PC-9 (cell line): ENCODE measurements at regions not wholly inside any gene's neighbourhood (a gene's known extent, or its start where the extent isn't known, plus 50 kb on each side); places are given as distances from the start of the nearest gene placed in this dataset.
"Not testable (repeated sequence)": the region's sequence is repeated elsewhere in the genome, so short reads cannot be mapped to it uniquely, and the experiment has no call there.

ENCODE experiments used
- BruUV-seq: library from RNA; stranded (reverse); fragments of 400-500 nt; replicated peaks from 2 replicates; lab custom pipeline; 2021; lab: Mats Ljungman, UMichigan
- CTCF ChIA-PET: fragments of 300-600 bp; sonication (Branson Sonifier 250); formaldehyde crosslinking; loops from one replicate; lab custom pipeline; 2022; ENCODE audit warnings: antibody characterized with exemption; lab: Charles Lee
- POLR2A ChIA-PET: fragments of 300-600 bp; sonication (Branson Sonifier 250); formaldehyde crosslinking; loops from one replicate; lab custom pipeline; 2022; ENCODE audit warnings: antibody characterized with exemption; ENCODE audit not compliant: unreplicated experiment; lab: Charles Lee
- DNase-seq, 2 experiments: peaks; one replicate each; pipeline versions ENCODE4 v3.0.0 to v3.0.0-alpha.2; 2015 to 2022; ENCODE audit warnings: mixed read lengths in 1 of 2
- H2AFZ ChIP-seq: fragments of 200-600 bp; sonication (generic); 2 replicates; pipeline ENCODE4 v1.8.1; 2017; ENCODE audit warnings: antibody characterized with exemption
- H3F3A ChIP-seq: fragments of 200-600 bp; sonication (generic); 2 replicates; pipeline ENCODE4 v1.8.1; 2017; ENCODE audit warnings: antibody characterized with exemption, mild to moderate bottlenecking, low read depth; ENCODE audit not compliant: insufficient read depth
- H3K27ac ChIP-seq: fragments of 200-600 bp; sonication (generic); 2 replicates; pipeline ENCODE4 v1.6.1; 2016; ENCODE audit warnings: mixed run types
- H3K27me3 ChIP-seq: fragments of 200-600 bp; sonication (generic); 2 replicates; pipeline ENCODE4 v1.6.1; 2016; ENCODE audit warnings: low read depth, mixed run types; ENCODE audit not compliant: insufficient read depth
- H3K36me3 ChIP-seq: fragments of 200-600 bp; sonication (generic); 2 replicates; pipeline ENCODE4 v1.6.1; 2016; ENCODE audit warnings: low read depth, mixed run types
- H3K4me1 ChIP-seq: fragments of 200-600 bp; sonication (generic); replicated peaks from 2 replicates; pipeline ENCODE4 v1.6.1; 2016; ENCODE audit warnings: mixed run types; ENCODE audit not compliant: insufficient read depth
- H3K4me2 ChIP-seq: fragments of 200-600 bp; sonication (generic); 2 replicates; pipeline ENCODE4 v1.6.1; 2017; ENCODE audit warnings: mixed run types
- H3K4me3 ChIP-seq: fragments of 200-600 bp; sonication (generic); 2 replicates; pipeline ENCODE4 v1.6.1; 2016; ENCODE audit warnings: mixed run types
- H3K79me2 ChIP-seq: fragments of 200-600 bp; sonication (generic); 2 replicates; pipeline ENCODE4 v1.6.1; 2017; ENCODE audit warnings: low read depth, mixed run types
- H3K9me2 ChIP-seq: fragments of 200-600 bp; sonication (generic); 2 replicates; pipeline ENCODE4 v1.8.1; 2017; ENCODE audit warnings: mild to moderate bottlenecking; ENCODE audit not compliant: insufficient read depth
- H3K9me3 ChIP-seq: fragments of 200-600 bp; sonication (generic); 2 replicates; pipeline ENCODE4 v1.8.1; 2016; ENCODE audit warnings: low read depth; ENCODE audit not compliant: insufficient read depth
- H4K20me1 ChIP-seq: fragments of 200-600 bp; sonication (generic); 2 replicates; pipeline ENCODE4 v1.8.1; 2017; ENCODE audit not compliant: insufficient read depth
- EZH2 ChIP-seq: fragments of 200-600 bp; sonication (generic); IDR thresholded peaks from 2 replicates; pipeline ENCODE4 v1.8.0; 2017; ENCODE audit warnings: antibody characterized with exemption, low read depth
- intact Hi-C: fragments of 100-400 bp; cut with micrococcal nuclease; formaldehyde crosslinking; loops from one replicate; pipeline ENCODE4 v1.10.0; 2022; ENCODE audit not compliant: unreplicated experiment
- TF ChIP-seq, protein P1 (sequence below): fragments of 200-600 bp; sonication (generic); conservative IDR thresholded peaks from 2 replicates; pipeline ENCODE4 v1.6.1; 2017; ENCODE audit warnings: mixed run types, antibody characterized with exemption, mild to moderate bottlenecking, moderate library complexity

DNA sequence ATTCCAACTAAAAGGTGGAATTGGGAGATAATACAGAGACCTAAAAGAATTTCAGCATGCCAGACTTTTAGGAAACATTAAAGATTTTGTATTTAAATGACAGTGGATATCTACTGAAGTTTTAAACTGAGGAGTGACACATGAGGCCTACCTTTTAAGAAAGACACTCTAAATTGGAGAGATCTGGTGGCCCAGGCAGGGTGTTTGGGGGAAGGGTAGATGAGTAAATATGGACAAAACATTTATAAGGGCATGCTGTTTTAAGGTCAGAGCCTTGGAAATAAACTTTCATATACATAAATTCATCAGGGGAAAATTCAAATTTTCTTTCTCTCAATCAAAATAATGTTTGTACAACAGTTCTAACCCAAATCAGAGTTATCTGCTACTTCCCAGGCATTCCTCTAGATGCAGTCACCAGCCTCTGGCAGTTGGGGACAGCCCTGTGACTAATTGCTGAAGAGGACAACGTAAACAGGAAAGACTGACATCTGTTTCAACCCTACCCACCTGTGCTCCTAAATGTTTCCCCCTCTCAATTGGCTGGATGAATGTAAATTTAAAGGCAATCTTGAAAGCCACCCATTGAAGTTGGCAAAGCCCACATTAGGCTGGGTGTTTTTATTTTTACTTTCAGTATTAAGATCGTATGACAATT is 1646.9 kb upstream of the ADGRL3 start:
- DNase-seq, result peak; percentile 37 to 68
- no peaks in the 10 kb centered on the region for H3K9me2 ChIP-seq
- no peaks in the 10 kb centered on the region for H3K9me3 ChIP-seq
- no peaks in the 10 kb centered on the region for H3K27me3 ChIP-seq
- no peaks in the 10 kb centered on the region for H4K20me1 ChIP-seq
- no peaks in the 10 kb centered on the region for H3K36me3 ChIP-seq
- peak overlapping the region; percentile 43 for H3K4me3 ChIP-seq
- no peak overlapping the region for H2AFZ ChIP-seq
- peak overlapping the region; percentile 65 for H3K27ac ChIP-seq
- TF ChIP-seq, protein P1, sequence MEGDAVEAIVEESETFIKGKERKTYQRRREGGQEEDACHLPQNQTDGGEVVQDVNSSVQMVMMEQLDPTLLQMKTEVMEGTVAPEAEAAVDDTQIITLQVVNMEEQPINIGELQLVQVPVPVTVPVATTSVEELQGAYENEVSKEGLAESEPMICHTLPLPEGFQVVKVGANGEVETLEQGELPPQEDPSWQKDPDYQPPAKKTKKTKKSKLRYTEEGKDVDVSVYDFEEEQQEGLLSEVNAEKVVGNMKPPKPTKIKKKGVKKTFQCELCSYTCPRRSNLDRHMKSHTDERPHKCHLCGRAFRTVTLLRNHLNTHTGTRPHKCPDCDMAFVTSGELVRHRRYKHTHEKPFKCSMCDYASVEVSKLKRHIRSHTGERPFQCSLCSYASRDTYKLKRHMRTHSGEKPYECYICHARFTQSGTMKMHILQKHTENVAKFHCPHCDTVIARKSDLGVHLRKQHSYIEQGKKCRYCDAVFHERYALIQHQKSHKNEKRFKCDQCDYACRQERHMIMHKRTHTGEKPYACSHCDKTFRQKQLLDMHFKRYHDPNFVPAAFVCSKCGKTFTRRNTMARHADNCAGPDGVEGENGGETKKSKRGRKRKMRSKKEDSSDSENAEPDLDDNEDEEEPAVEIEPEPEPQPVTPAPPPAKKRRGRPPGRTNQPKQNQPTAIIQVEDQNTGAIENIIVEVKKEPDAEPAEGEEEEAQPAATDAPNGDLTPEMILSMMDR, result no peak
- TF ChIP-seq EZH2, result no peak
- no TSS peak for BruUV-seq
- ChIA-PET CTCF (no interaction called here), POLR2A (no interaction called here)
- H3K4me2 ChIP-seq, result peak overlapping the region; percentile 72
- no peaks in the 10 kb centered on the region for H3K79me2 ChIP-seq
- H3K4me1 ChIP-seq, result peaks cover 12% of the 10 kb centered on the region
- intact Hi-C loops, result no loop called here
- H3F3A ChIP-seq, result no peaks in the 10 kb centered on the region

DNA sequence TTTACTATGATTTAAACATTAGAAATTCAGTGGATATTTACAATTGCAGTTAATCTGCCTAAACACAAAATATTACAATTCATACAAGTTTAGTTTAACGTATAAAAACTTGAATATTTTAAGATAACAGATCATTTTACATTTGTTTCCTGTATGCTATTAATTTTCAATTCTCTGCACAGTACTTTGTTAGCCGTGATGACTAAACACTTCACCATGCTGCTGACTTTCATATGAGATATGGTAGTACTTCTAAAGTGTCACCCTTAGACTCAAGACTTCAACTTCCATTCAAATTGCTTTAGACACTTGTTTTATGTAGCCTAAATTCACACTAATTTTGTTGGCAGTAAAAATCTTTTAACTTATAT is 1646.4 kb upstream of the ADGRL3 start:
- Histone ChIP-seq H3K27me3 (no peaks in the 10 kb centered on the region), H3F3A (no peaks in the 10 kb centered on the region), H3K4me3 (peak overlapping the region; percentile 43), H2AFZ (no peak overlapping the region), H3K9me2 (no peaks in the 10 kb centered on the region), H3K4me1 (peaks cover 12% of the 10 kb centered on the region), H4K20me1 (no peaks in the 10 kb centered on the region), H3K4me2 (peak overlapping the region; percentile 72), H3K79me2 (no peaks in the 10 kb centered on the region), H3K36me3 (no peaks in the 10 kb centered on the region), H3K9me3 (no peaks in the 10 kb centered on the region), H3K27ac (peak overlapping the region; percentile 65)
- peak in 1 of 2 experiments; percentile 52 for DNase-seq
- no TSS peak for BruUV-seq
- ChIA-PET POLR2A (no interaction called here), CTCF (no interaction called here)
- intact Hi-C loops, result no loop called here
- TF ChIP-seq, protein P1, result no peak
- TF ChIP-seq EZH2, result no peak

DNA sequence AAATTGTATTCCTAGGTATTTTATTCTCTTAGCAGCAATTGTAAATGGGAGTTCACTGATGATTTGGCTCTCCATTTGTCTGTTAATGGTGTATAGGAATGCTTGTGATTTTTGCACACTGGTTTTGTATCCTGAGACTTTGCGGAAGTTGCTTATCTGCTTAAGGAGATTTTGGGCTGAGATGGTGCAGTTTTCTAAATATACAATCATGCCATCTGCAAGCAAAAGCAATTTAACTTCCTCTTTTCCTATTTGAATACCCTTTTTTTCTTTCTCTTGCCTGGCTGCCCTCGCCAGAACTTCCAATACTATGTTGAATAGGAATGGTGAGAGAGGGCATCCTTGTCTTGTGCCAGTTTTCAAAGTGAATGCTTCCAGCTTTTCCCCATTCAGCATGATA is 1643.9 kb upstream of the ADGRL3 start:
- H3K9me3 ChIP-seq, POLR2A ChIA-PET, CTCF ChIA-PET: not testable (repeated sequence)

DNA sequence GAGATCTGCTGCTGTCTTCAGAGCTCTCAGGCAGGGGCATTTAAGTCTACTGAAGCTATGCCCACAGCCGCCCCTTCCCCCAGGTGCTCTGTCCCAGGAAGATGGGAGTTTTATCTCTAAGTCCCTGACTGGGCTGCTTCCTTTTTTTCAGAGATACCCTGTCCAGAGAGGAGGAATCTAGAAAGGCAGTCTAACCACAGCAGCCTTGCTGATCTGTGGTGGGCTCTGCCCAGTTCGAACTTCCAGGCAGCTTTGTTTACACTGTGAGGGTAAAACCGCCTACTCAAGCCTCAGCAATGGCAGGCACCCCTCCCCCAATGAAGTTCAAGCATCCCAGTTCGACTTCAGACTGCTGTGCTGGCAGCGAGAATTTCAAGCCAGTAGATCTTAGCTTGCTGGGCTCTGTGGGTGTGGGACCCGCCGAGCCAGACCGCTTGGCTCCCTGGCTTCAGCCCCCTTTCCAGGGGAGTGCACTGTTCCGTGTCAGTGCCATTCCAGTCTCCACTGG is 1639.9 kb upstream of the ADGRL3 start:
- CTCF ChIA-PET, H3K9me3 ChIP-seq, H3K4me3 ChIP-seq, H3K27ac ChIP-seq, H3F3A ChIP-seq, H3K27me3 ChIP-seq, H3K36me3 ChIP-seq, H2AFZ ChIP-seq, H3K4me1 ChIP-seq, H3K9me2 ChIP-seq, H3K4me2 ChIP-seq, intact Hi-C loops, BruUV-seq, POLR2A ChIA-PET, DNase-seq, H3K79me2 ChIP-seq, H4K20me1 ChIP-seq: not testable (repeated sequence)

More for the DNA sequence above, 1643.9 kb upstream of the ADGRL3 start:
- peaks cover 12% of the 10 kb centered on the region for H3K4me1 ChIP-seq
- H3K79me2 ChIP-seq, H4K20me1 ChIP-seq, H3K27ac ChIP-seq, H3K4me2 ChIP-seq, H3K27me3 ChIP-seq, H2AFZ ChIP-seq, intact Hi-C loops, H3K4me3 ChIP-seq, H3F3A ChIP-seq, H3K9me2 ChIP-seq, H3K36me3 ChIP-seq, DNase-seq, BruUV-seq: not testable (repeated sequence)
